GM23338 (cell line): ENCODE measurements at regions not wholly inside any gene's neighbourhood (a gene's known extent, or its start where the extent isn't known, plus 50 kb on each side); places are given as distances from the start of the nearest gene placed in this dataset.

Experiments used
- ATAC-seq: fragments of 200-7000 bp; cut with Tn5 transposase; 3 replicates; pipeline ENCODE4 v1.9.1; 2020
- DNase-seq: peaks from one replicate; pipeline ENCODE4 v3.0.0-alpha.2; 2015; ENCODE audit warnings: low spot score
- H2AFZ ChIP-seq: fragments of 200-600 bp; sonication (generic); 2 replicates; pipeline ENCODE4 v1.8.0; 2016; ENCODE audit warnings: antibody characterized with exemption, mild to moderate bottlenecking, moderate library complexity
- H3F3A ChIP-seq: fragments of 200-600 bp; sonication (generic); replicated peaks from 2 replicates; pipeline ENCODE4 v1.8.0; 2017; ENCODE audit warnings: antibody characterized with exemption, mixed run types, low read depth
- H3K27ac ChIP-seq: fragments of 200-600 bp; sonication (generic); 2 replicates; pipeline ENCODE4 v1.6.1; 2016; ENCODE audit warnings: low read depth
- H3K27me3 ChIP-seq: fragments of 200-600 bp; sonication (generic); 2 replicates; pipeline ENCODE4 v1.8.0; 2016; ENCODE audit warnings: mild to moderate bottlenecking, mixed run types, moderate library complexity; ENCODE audit not compliant: insufficient read depth
- H3K36me3 ChIP-seq: fragments of 200-600 bp; sonication (generic); 2 replicates; pipeline ENCODE4 v1.8.0; 2016; ENCODE audit warnings: mild to moderate bottlenecking; ENCODE audit not compliant: insufficient read depth
- H3K4me1 ChIP-seq: fragments of 200-600 bp; sonication (generic); 2 replicates; pipeline ENCODE4 v1.8.0; 2016; ENCODE audit warnings: mild to moderate bottlenecking, moderate library complexity; ENCODE audit not compliant: insufficient read depth
- H3K4me2 ChIP-seq: fragments of 200-600 bp; sonication (generic); 2 replicates; pipeline ENCODE4 v1.7.1; 2017; ENCODE audit warnings: mixed run types
- H3K4me3 ChIP-seq: fragments of 200-600 bp; sonication (generic); 2 replicates; pipeline ENCODE4 v1.6.1; 2016; ENCODE audit warnings: mixed run types
- H3K79me2 ChIP-seq: fragments of 200-600 bp; sonication (generic); replicated peaks from 2 replicates; pipeline ENCODE4 v1.8.0; 2017; ENCODE audit warnings: mild to moderate bottlenecking; ENCODE audit not compliant: insufficient read depth
- H3K9me2 ChIP-seq: fragments of 200-600 bp; sonication (generic); 2 replicates; pipeline ENCODE4 v1.8.0; 2017; ENCODE audit not compliant: insufficient read depth
- H4K20me1 ChIP-seq: fragments of 200-600 bp; sonication (generic); replicated peaks from 2 replicates; pipeline ENCODE4 v1.8.0; 2017; ENCODE audit warnings: mild to moderate bottlenecking; ENCODE audit not compliant: insufficient read depth
- H3K27ac Mint-ChIP-seq: 2 replicates; pipeline ENCODE4 v1.8.0; 2020; ENCODE audit warnings: inconsistent platforms, mild to moderate bottlenecking, moderate library complexity, mixed read lengths
- H3K27me3 Mint-ChIP-seq: 3 replicates; pipeline ENCODE4 v1.8.0; 2022; ENCODE audit warnings: low read depth, mild to moderate bottlenecking, moderate library complexity, mixed read lengths, inconsistent platforms; ENCODE audit not compliant: insufficient read depth, poor library complexity
- H3K36me3 Mint-ChIP-seq: 3 replicates; pipeline ENCODE4 v1.8.0; 2021; ENCODE audit warnings: low read depth, mild to moderate bottlenecking, inconsistent platforms, moderate library complexity, mixed read lengths
- H3K4me1 Mint-ChIP-seq: 3 replicates; pipeline ENCODE4 v1.8.0; 2020; ENCODE audit warnings: mild to moderate bottlenecking, inconsistent platforms, mixed read lengths
- H3K4me3 Mint-ChIP-seq: 3 replicates; pipeline ENCODE4 v1.8.0; 2021; ENCODE audit warnings: moderate library complexity, mild to moderate bottlenecking, inconsistent platforms, mixed read lengths
- H3K9me3 Mint-ChIP-seq: 3 replicates; pipeline ENCODE4 v1.8.0; 2020; ENCODE audit warnings: moderate library complexity, mild to moderate bottlenecking, inconsistent platforms, mixed read lengths
- CREB1 ChIP-seq: fragments of 250-450 bp; sonication (Bioruptor Pico); IDR thresholded peaks from 2 replicates; pipeline ENCODE4 v1.5.0; 2020; ENCODE audit warnings: low read depth, mild to moderate bottlenecking, moderate library complexity
- EZH2 ChIP-seq: fragments of 200-600 bp; sonication (generic); IDR thresholded peaks from one replicate; pipeline ENCODE4 v1.8.0; 2017; ENCODE audit warnings: antibody characterized with exemption, mild to moderate bottlenecking, low read depth; ENCODE audit not compliant: unreplicated experiment
- EZH2phosphoT487 ChIP-seq: fragments of 200-600 bp; sonication (generic); IDR thresholded peaks from one replicate; pipeline ENCODE4 v1.8.1; 2018; ENCODE audit warnings: antibody characterized with exemption; ENCODE audit not compliant: unreplicated experiment
- POLR2AphosphoS5 ChIP-seq: IDR thresholded peaks from 2 replicates; pipeline ENCODE4 v1.6.1; 2016; ENCODE audit warnings: antibody characterized with exemption, low read depth
- REST ChIP-seq: IDR thresholded peaks from one replicate; pipeline ENCODE4 v1.6.1; 2018; ENCODE audit warnings: antibody characterized with exemption; ENCODE audit not compliant: unreplicated experiment
- STAT1 ChIP-seq: IDR thresholded peaks from one replicate; pipeline ENCODE4 v1.6.1; 2016; ENCODE audit warnings: antibody characterized with exemption; ENCODE audit not compliant: unreplicated experiment
- ZNF331 ChIP-seq: fragments of 250-450 bp; sonication (Bioruptor Pico); IDR thresholded peaks from 2 replicates; pipeline ENCODE4 v1.5.0; 2020; ENCODE audit warnings: low read depth, mild to moderate bottlenecking, moderate library complexity
- ZNF462 ChIP-seq: fragments of 250-450 bp; sonication (Bioruptor Pico); IDR thresholded peaks from 2 replicates; pipeline ENCODE4 v1.5.0; 2020; ENCODE audit warnings: mild to moderate bottlenecking, moderate library complexity

DNA sequence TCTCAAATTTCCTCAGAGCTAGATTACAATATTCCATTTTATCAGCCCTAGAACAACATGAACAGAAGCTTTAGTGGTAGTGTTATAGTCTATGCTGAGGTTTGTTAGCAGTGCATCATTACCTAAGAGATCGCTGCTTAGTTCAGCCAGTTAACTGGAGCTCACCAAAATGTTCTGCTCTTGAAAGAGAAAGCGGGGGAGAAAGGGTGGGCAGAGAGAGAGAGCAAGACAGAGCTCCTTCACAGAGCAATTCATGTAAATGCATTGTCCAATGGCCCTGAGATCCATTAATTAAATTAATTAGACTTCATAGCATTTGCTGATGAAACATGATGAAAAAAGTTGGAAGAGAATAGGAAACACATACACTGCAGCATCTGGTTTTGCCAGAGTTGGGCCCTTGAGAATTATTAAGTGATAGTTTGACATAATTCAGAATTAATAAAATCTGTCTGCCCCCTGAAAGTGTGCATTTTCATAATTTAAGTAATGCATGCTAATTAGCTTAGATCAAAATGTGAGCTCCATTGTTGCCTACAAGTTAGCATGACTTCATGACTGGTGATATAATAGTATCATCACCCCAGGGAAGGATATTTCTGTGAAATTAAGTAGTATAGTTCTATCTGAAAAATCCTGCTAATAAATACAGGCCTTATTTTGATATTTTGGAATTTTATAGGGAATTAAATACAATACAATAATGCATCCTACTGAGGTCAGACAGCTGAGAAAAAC, 86.9 kb upstream of the LYSMD4 start:
- H3K4me3 Mint-ChIP-seq = no peak overlapping the region
- H3K27me3 ChIP-seq = no peaks in the 10 kb centered on the region
- ATAC-seq = no peak

More for the DNA sequence above, 86.9 kb upstream of the LYSMD4 start:
- Mint-ChIP-seq H3K4me1 (no peaks in the 10 kb centered on the region), H3K27me3 (peaks cover 2% of the 10 kb centered on the region), H3K9me3 (no peaks in the 10 kb centered on the region), H3K36me3 (no peaks in the 10 kb centered on the region), H3K27ac (no peak overlapping the region)
- Histone ChIP-seq H3K36me3 (no peaks in the 10 kb centered on the region), H4K20me1 (no peaks in the 10 kb centered on the region), H3K4me1 (no peaks in the 10 kb centered on the region), H3K27ac (no peak overlapping the region), H3K79me2 (no peaks in the 10 kb centered on the region), H2AFZ (no peak overlapping the region), H3K9me2 (no peaks in the 10 kb centered on the region), H3K4me2 (no peak overlapping the region), H3K4me3 (no peak overlapping the region), H3F3A (no peaks in the 10 kb centered on the region)
- DNase-seq = no peak
- TF ChIP-seq REST (no peak), EZH2phosphoT487 (no peak), STAT1 (no peak), EZH2 (no peak), POLR2AphosphoS5 (no peak), CREB1 (no peak), ZNF331 (CRISPR knock-in tag) (no peak), ZNF462 (CRISPR knock-in tag) (no peak)
